ENCODE measurements at regions not wholly inside any gene's neighbourhood (a gene's known extent, or its start where the extent isn't known, plus 50 kb on each side); places are given as distances from the start of the nearest gene placed in this dataset.

DNA sequence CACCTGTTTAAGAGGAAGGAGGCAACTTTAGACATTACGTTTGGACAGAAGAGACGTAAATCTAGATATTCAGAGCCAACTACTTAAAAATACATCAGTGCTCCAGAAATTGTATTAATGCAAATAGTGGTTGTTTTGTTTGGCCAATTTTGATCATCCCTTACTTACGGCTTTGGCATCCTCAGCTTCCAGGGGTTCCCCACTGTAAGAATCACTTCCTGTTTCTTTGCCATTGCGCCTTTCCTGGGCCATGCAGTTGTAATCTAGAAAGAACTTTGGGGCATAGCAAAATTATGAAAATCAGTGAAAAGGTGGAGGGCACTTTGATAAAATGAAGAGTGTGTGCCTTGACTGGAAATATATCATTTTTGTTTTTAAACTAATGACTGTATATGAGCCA lies 537.2 kb upstream of the TLE4 start:
- Mint-ChIP-seq H3K4me3 (ENCODE audit: unreplicated experiment) (no peak overlapping the region), H3K9me3 (ENCODE audit: unreplicated experiment) (no peaks in the 10 kb centered on the region), H3K27me3 (ENCODE audit: unreplicated experiment) (no peaks in the 10 kb centered on the region), H3K27ac (ENCODE audit: unreplicated experiment) (no peak overlapping the region), H3K4me1 (ENCODE audit: unreplicated experiment) (no peaks in the 10 kb centered on the region), H3K36me3 (ENCODE audit: low read depth, unreplicated experiment) (no peaks in the 10 kb centered on the region)
- DNase-seq (ENCODE audit: low spot score) = no peak
- no peak for TF ChIP-seq CTCF (IDR thresholded peaks at IDR 0.05; ENCODE audit: unreplicated experiment)

GRCh38 chr9:79037338-79037737 lies 534.4 kb upstream of the TLE4 start:
- Mint-ChIP-seq H3K4me1 (ENCODE audit: unreplicated experiment) (no peaks in the 10 kb centered on the region), H3K27me3 (ENCODE audit: unreplicated experiment) (no peaks in the 10 kb centered on the region), H3K27ac (ENCODE audit: unreplicated experiment) (no peak overlapping the region), H3K36me3 (ENCODE audit: low read depth, unreplicated experiment) (no peaks in the 10 kb centered on the region), H3K9me3 (ENCODE audit: unreplicated experiment) (no peaks in the 10 kb centered on the region), H3K4me3 (ENCODE audit: unreplicated experiment) (no peak overlapping the region)
- no peak for TF ChIP-seq CTCF (IDR thresholded peaks at IDR 0.05; ENCODE audit: unreplicated experiment)
- no peak for DNase-seq (ENCODE audit: low spot score)

- Mint-ChIP-seq H3K27me3 (ENCODE audit: unreplicated experiment) (no peaks in the 10 kb centered on the region), H3K36me3 (ENCODE audit: low read depth, unreplicated experiment) (no peaks in the 10 kb centered on the region), H3K9me3 (ENCODE audit: unreplicated experiment) (no peaks in the 10 kb centered on the region)
These were observed 531.1 kb upstream of the TLE4 start for GRCh38 chr9:79040671-79041070.

DNA sequence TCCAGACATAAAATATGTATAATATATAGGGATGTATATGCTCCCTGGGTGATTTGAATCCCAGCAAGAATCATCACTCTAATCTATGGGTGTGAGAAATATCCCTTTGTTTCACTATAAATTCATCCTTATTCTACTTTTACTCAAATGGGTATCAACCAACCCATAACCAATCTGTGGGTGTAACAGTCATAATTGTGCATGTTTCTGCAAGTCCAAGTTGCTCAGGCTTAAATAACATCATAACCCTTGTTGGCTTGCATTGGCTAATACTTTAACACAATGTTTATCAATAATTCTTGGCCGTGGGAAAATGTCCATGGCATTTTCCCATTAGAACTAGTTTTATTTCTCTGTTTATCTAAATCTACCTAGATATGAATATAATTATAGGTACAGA lies 530.5 kb upstream of the TLE4 start:
- TF ChIP-seq CTCF (IDR thresholded peaks at IDR 0.05; ENCODE audit: unreplicated experiment) = no peak
- DNase-seq (ENCODE audit: low spot score) = no peak
- Mint-ChIP-seq H3K36me3 (ENCODE audit: low read depth, unreplicated experiment) (no peaks in the 10 kb centered on the region), H3K4me1 (ENCODE audit: unreplicated experiment) (no peaks in the 10 kb centered on the region), H3K27me3 (ENCODE audit: unreplicated experiment) (no peaks in the 10 kb centered on the region), H3K9me3 (ENCODE audit: unreplicated experiment) (no peaks in the 10 kb centered on the region), H3K4me3 (ENCODE audit: unreplicated experiment) (no peak overlapping the region), H3K27ac (ENCODE audit: unreplicated experiment) (no peak overlapping the region)

More at GRCh38 chr9:79040671-79041070, 531.1 kb upstream of the TLE4 start:
- TF ChIP-seq CTCF (IDR thresholded peaks at IDR 0.05; ENCODE audit: unreplicated experiment) = no peak
- DNase-seq (ENCODE audit: low spot score) = no peak
- H3K4me1 Mint-ChIP-seq (ENCODE audit: unreplicated experiment) = no peaks in the 10 kb centered on the region
- H3K4me3 Mint-ChIP-seq (ENCODE audit: unreplicated experiment) = no peak overlapping the region
- no peak overlapping the region for H3K27ac Mint-ChIP-seq (ENCODE audit: unreplicated experiment)

DNA sequence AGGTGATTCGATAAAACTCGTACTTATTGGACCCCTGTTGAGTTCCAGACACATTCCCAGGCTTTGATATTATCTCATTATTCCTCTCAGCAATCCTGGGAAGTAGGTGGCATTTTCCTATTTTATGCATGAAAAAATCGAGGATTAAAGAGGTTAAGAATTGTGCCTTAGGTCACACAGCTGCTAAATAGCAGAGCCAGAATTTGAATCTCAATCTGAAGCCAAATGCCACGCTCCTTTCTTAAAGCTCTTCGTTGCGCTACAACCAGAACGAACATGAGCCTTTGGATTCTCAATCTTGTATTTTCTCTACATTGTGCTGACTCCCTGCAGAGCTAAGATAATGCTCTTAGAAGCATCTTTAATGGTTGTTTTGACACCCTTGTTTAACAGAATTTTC lies 527.8 kb upstream of the TLE4 start:
- Mint-ChIP-seq H3K27me3 (ENCODE audit: unreplicated experiment) (no peaks in the 10 kb centered on the region), H3K36me3 (ENCODE audit: low read depth, unreplicated experiment) (no peaks in the 10 kb centered on the region), H3K4me3 (ENCODE audit: unreplicated experiment) (no peak overlapping the region), H3K27ac (ENCODE audit: unreplicated experiment) (no peak overlapping the region), H3K9me3 (ENCODE audit: unreplicated experiment) (no peaks in the 10 kb centered on the region), H3K4me1 (ENCODE audit: unreplicated experiment) (peaks cover 3% of the 10 kb centered on the region)
- TF ChIP-seq CTCF (IDR thresholded peaks at IDR 0.05; ENCODE audit: unreplicated experiment) = no peak
- no peak for DNase-seq (ENCODE audit: low spot score)
